GM10266 (cell line): ENCODE measurements at regions not wholly inside any gene's neighbourhood (a gene's known extent, or its start where the extent isn't known, plus 50 kb on each side); places are given as distances from the start of the nearest gene placed in this dataset.

ENCODE experiments used
- DNase-seq: peaks from one replicate; pipeline ENCODE4 v3.0.0; 2012; ENCODE audit errors: extremely low spot score
- TF ChIP-seq, protein P1 (sequence below): IDR thresholded peaks from 2 replicates; pipeline ENCODE4 v1.5.1; 2012; ENCODE audit warnings: mild to moderate bottlenecking, low read depth; ENCODE audit not compliant: control insufficient read depth, insufficient read depth; ENCODE audit errors: missing control alignments

DNA sequence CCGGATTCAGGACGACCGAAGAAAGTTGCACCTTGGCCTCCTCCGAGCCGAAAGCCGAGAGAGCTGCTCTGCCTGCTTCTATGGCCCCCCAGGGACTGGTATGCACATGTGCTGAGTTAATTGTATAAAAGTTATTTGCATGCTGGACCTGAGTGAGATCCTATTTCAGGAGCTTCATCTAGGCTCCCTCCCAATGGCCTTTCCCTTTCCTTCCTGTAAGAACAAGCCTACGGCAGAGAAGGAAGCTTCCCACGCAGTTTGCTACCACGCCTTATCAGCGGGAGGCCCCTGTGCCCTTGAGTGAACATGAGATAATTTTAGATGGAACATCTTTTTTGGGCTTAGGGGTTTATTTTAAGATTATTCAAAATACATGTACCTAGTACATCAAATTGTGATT, 65.9 kb downstream of the RIN2 start:
- TF ChIP-seq, protein P1, sequence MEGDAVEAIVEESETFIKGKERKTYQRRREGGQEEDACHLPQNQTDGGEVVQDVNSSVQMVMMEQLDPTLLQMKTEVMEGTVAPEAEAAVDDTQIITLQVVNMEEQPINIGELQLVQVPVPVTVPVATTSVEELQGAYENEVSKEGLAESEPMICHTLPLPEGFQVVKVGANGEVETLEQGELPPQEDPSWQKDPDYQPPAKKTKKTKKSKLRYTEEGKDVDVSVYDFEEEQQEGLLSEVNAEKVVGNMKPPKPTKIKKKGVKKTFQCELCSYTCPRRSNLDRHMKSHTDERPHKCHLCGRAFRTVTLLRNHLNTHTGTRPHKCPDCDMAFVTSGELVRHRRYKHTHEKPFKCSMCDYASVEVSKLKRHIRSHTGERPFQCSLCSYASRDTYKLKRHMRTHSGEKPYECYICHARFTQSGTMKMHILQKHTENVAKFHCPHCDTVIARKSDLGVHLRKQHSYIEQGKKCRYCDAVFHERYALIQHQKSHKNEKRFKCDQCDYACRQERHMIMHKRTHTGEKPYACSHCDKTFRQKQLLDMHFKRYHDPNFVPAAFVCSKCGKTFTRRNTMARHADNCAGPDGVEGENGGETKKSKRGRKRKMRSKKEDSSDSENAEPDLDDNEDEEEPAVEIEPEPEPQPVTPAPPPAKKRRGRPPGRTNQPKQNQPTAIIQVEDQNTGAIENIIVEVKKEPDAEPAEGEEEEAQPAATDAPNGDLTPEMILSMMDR, result no peak

DNA sequence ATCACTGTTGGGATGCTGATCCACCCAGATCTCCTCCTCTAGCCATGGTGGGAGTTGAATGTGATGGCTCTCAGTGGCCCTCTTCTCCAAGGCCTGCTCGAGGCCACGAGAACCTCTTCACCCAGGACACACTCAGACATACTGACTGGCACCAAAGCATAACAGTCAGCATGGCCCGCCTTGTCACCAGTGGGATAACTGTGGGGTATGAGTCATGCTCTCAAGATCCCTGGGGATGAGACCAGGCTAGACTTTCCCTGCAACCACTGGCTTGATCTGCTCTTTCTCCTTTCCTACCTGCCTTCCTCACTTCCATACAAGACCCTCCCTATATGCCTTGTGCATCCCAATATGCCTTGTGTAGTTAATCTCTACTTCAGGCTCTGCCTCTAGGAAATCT, 66.8 kb downstream of the RIN2 start:
- no peak for DNase-seq
- TF ChIP-seq, protein P1, result no peak

More for the DNA sequence above, 65.9 kb downstream of the RIN2 start:
- DNase-seq, result no peak

DNA sequence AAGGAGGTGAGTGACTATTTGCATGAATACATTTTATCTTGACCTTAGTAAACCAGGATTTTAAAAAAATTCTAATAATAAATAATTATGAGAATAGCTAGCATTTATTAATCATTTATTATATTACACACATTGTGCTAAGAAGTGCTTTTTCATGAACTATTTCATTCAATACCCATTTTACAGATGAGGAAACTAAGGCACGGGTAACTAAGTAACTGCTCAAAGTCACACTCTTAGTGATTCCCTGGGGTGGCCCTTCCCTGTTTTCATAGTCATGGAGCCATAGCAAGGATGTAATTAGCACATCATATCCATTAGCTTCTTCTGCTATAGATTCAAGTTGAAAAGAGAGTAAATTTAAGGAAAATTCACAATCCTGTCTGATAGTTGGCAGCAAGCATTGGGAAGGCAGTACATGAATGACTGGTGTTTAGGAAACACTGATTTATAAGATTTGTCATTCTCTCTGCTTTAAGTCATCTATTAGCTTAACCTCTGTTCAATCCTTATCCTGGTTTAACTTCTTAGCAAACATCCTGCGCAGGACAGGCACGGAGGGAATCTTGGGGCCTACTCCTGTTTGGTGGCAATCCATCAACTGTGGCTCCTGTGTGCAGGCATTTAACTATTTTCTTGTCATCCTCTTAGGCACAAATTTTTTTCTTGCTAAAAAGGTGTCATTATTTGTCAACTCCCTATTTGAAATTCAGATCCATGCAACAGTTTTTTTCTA, 68.3 kb downstream of the RIN2 start:
- DNase-seq, result no peak
- TF ChIP-seq, protein P1, result no peak

DNA sequence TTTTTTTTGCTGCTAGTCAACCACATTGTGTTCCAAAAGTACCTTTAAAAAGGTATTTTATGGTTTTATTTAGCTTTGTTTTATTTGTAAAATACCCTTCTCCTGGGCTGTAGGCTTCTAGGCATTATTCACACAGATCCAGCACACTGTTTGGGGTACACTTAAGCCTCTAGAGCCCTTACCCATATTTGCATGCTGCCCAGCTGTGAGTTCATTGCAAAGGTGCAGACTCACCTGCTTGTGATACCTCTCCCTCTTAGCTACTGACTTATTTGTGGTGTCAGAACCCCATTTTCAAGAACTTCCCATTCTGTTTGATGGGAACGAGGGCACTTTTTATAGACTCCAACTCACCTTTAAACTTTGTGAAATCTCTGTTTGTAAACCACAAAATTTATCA, 69.8 kb downstream of the RIN2 start:
- TF ChIP-seq, protein P1, result no peak
- no peak for DNase-seq

DNA sequence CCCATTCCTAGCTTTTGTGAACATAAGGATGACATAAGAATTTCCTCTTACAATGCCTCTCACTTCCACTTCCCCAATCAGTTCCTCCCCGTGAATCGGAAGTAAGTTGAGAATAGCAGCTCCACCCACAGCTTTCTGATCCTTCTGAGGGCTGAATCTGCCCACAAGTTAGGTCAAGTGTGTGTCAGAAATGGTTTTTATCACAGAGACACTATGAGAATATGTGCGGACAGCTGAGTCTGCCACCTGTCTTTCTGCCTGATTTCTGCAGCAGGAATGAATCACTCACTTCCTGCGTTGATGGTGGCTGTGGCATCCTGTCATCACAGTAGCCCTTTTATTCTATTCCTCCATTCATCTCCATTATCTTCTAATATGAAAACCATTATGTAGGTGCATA, 70.2 kb downstream of the RIN2 start:
- peak; percentile 66 for DNase-seq

DNA sequence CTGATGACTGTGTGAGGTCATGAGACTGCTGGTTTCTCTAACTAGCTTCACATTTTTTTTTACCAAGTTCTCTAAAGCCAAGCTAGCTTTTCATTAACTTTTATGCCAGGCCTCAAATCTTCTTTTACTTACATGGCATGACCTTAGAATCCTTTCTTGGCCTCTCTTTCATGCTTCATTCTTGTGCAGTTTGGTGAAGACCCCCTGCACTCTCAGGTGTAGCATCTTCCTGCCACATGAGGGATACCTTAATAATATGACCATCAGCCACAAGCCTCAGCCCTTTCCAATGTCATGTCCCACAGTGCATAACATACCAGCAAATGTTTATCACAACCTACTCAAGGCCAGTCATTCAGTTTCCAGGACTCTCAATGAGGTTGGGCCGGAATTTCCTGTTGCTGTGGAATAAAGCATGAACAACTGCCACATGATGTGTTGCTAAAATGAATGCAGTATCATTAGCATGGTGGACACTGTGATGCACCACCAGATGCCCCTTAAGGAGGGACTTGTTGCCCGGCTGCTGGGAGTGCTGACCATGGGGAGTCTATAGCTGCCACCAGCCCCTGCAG, 72.2 kb downstream of the RIN2 start:
- TF ChIP-seq, protein P1, result no peak
- DNase-seq, result no peak

More for the DNA sequence above, 70.2 kb downstream of the RIN2 start:
- TF ChIP-seq, protein P1, result peak; percentile 26

DNA sequence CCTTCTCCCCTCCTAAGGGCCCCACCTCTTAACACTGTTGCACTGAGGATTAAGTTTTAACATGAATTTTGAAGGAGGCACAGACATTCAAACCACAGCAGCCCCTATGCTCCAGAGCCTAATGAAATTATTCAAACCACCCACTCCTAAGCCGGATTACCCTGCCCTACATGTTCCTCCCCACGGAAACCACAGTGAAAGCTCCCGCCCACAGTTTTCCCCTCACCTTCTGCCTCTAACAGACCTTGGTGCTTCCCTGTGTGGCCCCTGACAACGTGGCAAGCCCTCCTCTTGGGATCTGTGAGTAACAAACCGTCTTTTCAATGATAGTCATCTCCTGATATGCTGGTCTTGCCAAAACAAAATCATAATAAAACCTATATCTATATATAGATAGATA, 74.8 kb downstream of the RIN2 start:
- TF ChIP-seq, protein P1, result no peak
- no peak for DNase-seq
